ENCODE measurements at regions not wholly inside any gene's neighbourhood (a gene's known extent, or its start where the extent isn't known, plus 50 kb on each side); places are given as distances from the start of the nearest gene placed in this dataset.

DNA sequence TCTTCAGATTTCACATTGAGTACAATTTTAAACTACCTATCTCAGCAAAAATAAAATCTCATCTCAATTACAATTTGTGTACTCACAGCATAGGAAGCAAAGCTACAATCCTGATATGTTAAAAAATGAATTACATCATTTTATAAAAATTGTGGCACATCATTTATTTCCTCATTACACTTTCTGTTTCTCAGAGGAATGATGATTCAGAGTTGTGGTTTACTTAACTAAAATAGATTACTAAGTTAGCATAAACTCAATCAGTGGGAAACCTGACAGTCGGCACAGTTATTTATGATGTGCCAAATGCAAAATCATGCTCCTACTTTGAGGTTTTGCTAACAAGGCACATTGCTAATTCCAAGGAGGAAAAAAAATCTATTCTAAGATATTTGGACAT lies 325.0 kb downstream of the FBXO8 start:
- H3K4me3 ChIP-seq (ENCODE audit: low read depth, low read length) = no peak overlapping the region

DNA sequence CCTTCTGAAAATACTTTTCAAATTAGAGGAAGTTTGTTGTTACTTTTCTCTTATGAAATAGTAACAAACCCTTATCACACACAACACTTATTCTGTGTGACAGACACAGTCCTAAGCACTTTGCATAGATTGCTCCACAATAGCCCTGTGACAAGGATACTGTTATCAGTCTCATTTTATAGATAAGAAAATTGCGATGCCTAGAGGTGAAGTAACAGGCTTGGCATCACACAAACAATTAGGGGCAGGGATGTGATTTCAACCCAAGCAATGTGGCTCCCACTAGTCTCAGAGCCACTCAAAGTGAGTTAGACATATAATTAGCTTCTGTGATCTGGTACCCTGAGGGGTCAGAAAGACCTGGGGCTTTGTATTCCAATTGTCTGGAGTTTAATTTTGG lies 339.9 kb downstream of the FBXO8 start:
- Histone ChIP-seq H3K27me3 (no peaks in the 10 kb centered on the region), H3K4me1 (peaks cover 36% of the 10 kb centered on the region), H3K36me3 (no peaks in the 10 kb centered on the region), H3K9me3 (no peaks in the 10 kb centered on the region), H3K4me3 (ENCODE audit: low read depth, low read length) (no peak overlapping the region)
- TF ChIP-seq, protein P1, sequence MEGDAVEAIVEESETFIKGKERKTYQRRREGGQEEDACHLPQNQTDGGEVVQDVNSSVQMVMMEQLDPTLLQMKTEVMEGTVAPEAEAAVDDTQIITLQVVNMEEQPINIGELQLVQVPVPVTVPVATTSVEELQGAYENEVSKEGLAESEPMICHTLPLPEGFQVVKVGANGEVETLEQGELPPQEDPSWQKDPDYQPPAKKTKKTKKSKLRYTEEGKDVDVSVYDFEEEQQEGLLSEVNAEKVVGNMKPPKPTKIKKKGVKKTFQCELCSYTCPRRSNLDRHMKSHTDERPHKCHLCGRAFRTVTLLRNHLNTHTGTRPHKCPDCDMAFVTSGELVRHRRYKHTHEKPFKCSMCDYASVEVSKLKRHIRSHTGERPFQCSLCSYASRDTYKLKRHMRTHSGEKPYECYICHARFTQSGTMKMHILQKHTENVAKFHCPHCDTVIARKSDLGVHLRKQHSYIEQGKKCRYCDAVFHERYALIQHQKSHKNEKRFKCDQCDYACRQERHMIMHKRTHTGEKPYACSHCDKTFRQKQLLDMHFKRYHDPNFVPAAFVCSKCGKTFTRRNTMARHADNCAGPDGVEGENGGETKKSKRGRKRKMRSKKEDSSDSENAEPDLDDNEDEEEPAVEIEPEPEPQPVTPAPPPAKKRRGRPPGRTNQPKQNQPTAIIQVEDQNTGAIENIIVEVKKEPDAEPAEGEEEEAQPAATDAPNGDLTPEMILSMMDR (IDR thresholded peaks at IDR 0.05; ENCODE audit: low read depth, low read length) = no peak
- DNase-seq = peak; percentile 36

More for the DNA sequence above, 325.0 kb downstream of the FBXO8 start:
- Histone ChIP-seq H3K4me1 (no peaks in the 10 kb centered on the region), H3K9me3 (no peaks in the 10 kb centered on the region), H3K27me3 (no peaks in the 10 kb centered on the region), H3K36me3 (no peaks in the 10 kb centered on the region)
- no peak for DNase-seq
- TF ChIP-seq, protein P1 (IDR thresholded peaks at IDR 0.05; ENCODE audit: low read depth, low read length) = no peak

- Histone ChIP-seq H3K27me3 (no peaks in the 10 kb centered on the region), H3K36me3 (no peaks in the 10 kb centered on the region), H3K9me3 (no peaks in the 10 kb centered on the region), H3K4me3 (ENCODE audit: low read depth, low read length) (no peak overlapping the region), H3K4me1 (peaks cover 62% of the 10 kb centered on the region)
- no peak for DNase-seq
- TF ChIP-seq, protein P1 (IDR thresholded peaks at IDR 0.05; ENCODE audit: low read depth, low read length) = no peak
Observed at GRCh38 chr4:173940146-173940545, 343.3 kb downstream of the FBXO8 start.

- H3K27me3 ChIP-seq = no peaks in the 10 kb centered on the region
- H3K9me3 ChIP-seq = no peaks in the 10 kb centered on the region
- peaks cover 65% of the 10 kb centered on the region for H3K4me1 ChIP-seq
- no peak for DNase-seq
- TF ChIP-seq, protein P1 (IDR thresholded peaks at IDR 0.05; ENCODE audit: low read depth, low read length) = no peak
- H3K4me3 ChIP-seq (ENCODE audit: low read depth, low read length) = no peak overlapping the region
- H3K36me3 ChIP-seq = no peaks in the 10 kb centered on the region
Observed at GRCh38 chr4:173937631-173938270, 345.7 kb downstream of the FBXO8 start.

DNA sequence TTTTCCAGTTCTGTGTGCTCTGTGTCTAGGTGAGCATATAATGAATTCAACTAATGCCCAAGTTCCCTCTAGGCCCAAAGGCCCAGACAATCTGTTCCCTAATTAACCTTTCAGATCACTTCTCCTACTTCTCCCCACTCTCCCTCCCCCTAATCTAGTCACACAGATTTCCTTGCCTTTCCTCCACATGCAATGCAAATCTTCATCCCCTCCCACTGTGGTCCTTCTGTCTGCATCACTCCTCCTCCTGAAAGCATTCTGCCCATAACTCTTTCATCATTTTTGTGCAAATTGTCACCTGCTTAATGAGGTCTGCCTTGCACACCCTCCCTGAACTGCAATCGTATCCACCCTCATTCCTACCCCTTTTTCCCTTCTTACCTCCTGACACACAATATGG lies 346.6 kb downstream of the FBXO8 start:
- no peak for DNase-seq
- no peaks in the 10 kb centered on the region for H3K36me3 ChIP-seq
- peaks cover 71% of the 10 kb centered on the region for H3K4me1 ChIP-seq

More for the DNA sequence above, 346.6 kb downstream of the FBXO8 start:
- TF ChIP-seq, protein P1 (IDR thresholded peaks at IDR 0.05; ENCODE audit: low read depth, low read length) = no peak
- Histone ChIP-seq H3K27me3 (no peaks in the 10 kb centered on the region), H3K9me3 (no peaks in the 10 kb centered on the region), H3K4me3 (ENCODE audit: low read depth, low read length) (no peak overlapping the region)

Data from BE2C (cell line).